H1 (cell line): ENCODE measurements at regions not wholly inside any gene's neighbourhood (a gene's known extent, or its start where the extent isn't known, plus 50 kb on each side); places are given as distances from the start of the nearest gene placed in this dataset.

Experiments
- CTCF ChIA-PET: fragments of 300-600 bp; sonication (Branson Sonifier 250); formaldehyde crosslinking; loops from one replicate; lab custom pipeline; 2021; ENCODE audit not compliant: partially characterized antibody; lab: Charles Lee
- POLR2A ChIA-PET: fragments of 300-600 bp; sonication (Branson Sonifier 250); formaldehyde crosslinking; loops from one replicate; lab custom pipeline; 2021; ENCODE audit warnings: inconsistent platforms; ENCODE audit not compliant: partially characterized antibody; lab: Charles Lee
- DNase-seq, 2 experiments: peaks; one replicate each; pipeline versions ENCODE4 v3.0.0 to v3.0.0-alpha.2; 2010 to 2022; ENCODE audit warnings: low spot score in 2 of 2, low read depth in 1 of 2, mixed read lengths in 1 of 2
- FAIRE-seq: peaks from 2 replicates; lab custom pipeline; 2011; peaks lifted over from hg19 to GRCh38; lab: Jason Lieb, UNC
- H2AFZ ChIP-seq: 2 replicates; pipeline ENCODE4 v1.8.1; 2012; ENCODE audit warnings: low read length, inconsistent platforms
- H2AK5ac ChIP-seq: 2 replicates; pipeline ENCODE4 v1.6.1; 2013; ENCODE audit warnings: low read depth, low read length
- H2BK120ac ChIP-seq: replicated peaks from 2 replicates; pipeline ENCODE3; 2013; ENCODE audit warnings: low read depth, low read length, inconsistent platforms
- H2BK12ac ChIP-seq: 2 replicates; pipeline ENCODE4 v1.6.1; 2013; ENCODE audit warnings: low read depth, low read length
- H2BK15ac ChIP-seq: 2 replicates; pipeline ENCODE4 v1.6.1; 2013; ENCODE audit warnings: low read length
- H2BK20ac ChIP-seq: 2 replicates; pipeline ENCODE4 v1.6.1; 2013; ENCODE audit warnings: low read length
- H2BK5ac ChIP-seq: 2 replicates; pipeline ENCODE4 v1.6.1; 2013; ENCODE audit warnings: low read depth, low read length
- H3K14ac ChIP-seq: 2 replicates; pipeline ENCODE4 v1.6.1; 2013; ENCODE audit warnings: inconsistent platforms; ENCODE audit not compliant: insufficient read length
- H3K18ac ChIP-seq: 2 replicates; pipeline ENCODE4 v1.6.1; 2013; ENCODE audit warnings: low read length; ENCODE audit errors: extremely low read depth
- H3K23ac ChIP-seq: 2 replicates; pipeline ENCODE4 v1.6.1; 2013; ENCODE audit warnings: inconsistent platforms; ENCODE audit not compliant: insufficient read length
- H3K23me2 ChIP-seq: 2 replicates; pipeline ENCODE4 v1.6.1; 2013; ENCODE audit warnings: low read depth, low read length
- H3K27ac ChIP-seq: 2 replicates; pipeline ENCODE4 v1.6.1; 2011; ENCODE audit warnings: low read depth, low read length, inconsistent platforms
- H3K27me3 ChIP-seq, 4 experiments: replicated peaks in 1 of 4; 1 replicate in 1 of 4; 2 replicates in 3 of 4; pipeline versions ENCODE4 v1.6.1 to v1.8.1; 2011 to 2013; ENCODE audit warnings: low read length in 3 of 4, mild to moderate bottlenecking in 3 of 4, inconsistent platforms in 2 of 4, mixed read lengths in 2 of 4, moderate library complexity in 1 of 4; ENCODE audit not compliant: control insufficient read depth in 3 of 4, insufficient read depth in 3 of 4; ENCODE audit errors: extremely low read depth in 1 of 4
- H3K36me3 ChIP-seq, 4 experiments: 2 replicates each; pipeline versions ENCODE4 v1.6.1 to v1.8.1; 2011 to 2013; ENCODE audit warnings: mild to moderate bottlenecking in 4 of 4, low read length in 3 of 4, moderate library complexity in 2 of 4, control low read depth in 1 of 4, inconsistent platforms in 1 of 4; ENCODE audit not compliant: insufficient read depth in 4 of 4, control insufficient read depth in 2 of 4
- H3K4ac ChIP-seq: replicated peaks from 2 replicates; pipeline ENCODE3; 2013; ENCODE audit warnings: low read length, low read depth, mixed read lengths, inconsistent platforms; ENCODE audit not compliant: insufficient read length
- H3K4me1 ChIP-seq, 4 experiments: replicated peaks in 1 of 4; 1 replicate in 1 of 4; 2 replicates in 3 of 4; pipeline versions ENCODE4 v1.6.1 to v1.8.1; 2011 to 2013; ENCODE audit warnings: low read length in 3 of 4, inconsistent platforms in 2 of 4, mixed read lengths in 1 of 4; ENCODE audit not compliant: insufficient read depth in 4 of 4, control insufficient read depth in 3 of 4
- H3K4me2 ChIP-seq, 2 experiments: 2 replicates each; pipeline versions ENCODE4 v1.6.1 to v1.8.1; 2011 to 2013; ENCODE audit warnings: low read depth in 2 of 2, low read length in 2 of 2, control low read depth in 1 of 2, inconsistent platforms in 1 of 2, mild to moderate bottlenecking in 1 of 2; ENCODE audit not compliant: insufficient read depth in 1 of 2
- H3K4me3 ChIP-seq, 4 experiments: fragments of 200-600, 300-600 bp in 1 of 4; sonication (generic), shearing (Covaris generic), sonication (Bioruptor Twin) in 1 of 4; 2 replicates each; pipeline versions ENCODE4 v1.5.1 to v1.8.1; 2011 to 2016; ENCODE audit warnings: low read length in 4 of 4, low read depth in 3 of 4, control low read depth in 2 of 4, inconsistent platforms in 2 of 4, mild to moderate bottlenecking in 2 of 4, mixed read lengths in 1 of 4, moderate library complexity in 1 of 4; ENCODE audit not compliant: insufficient read depth in 2 of 4; ENCODE audit errors: extremely low read depth in 1 of 4
- H3K56ac ChIP-seq: replicated peaks from 2 replicates; pipeline ENCODE3; 2013; ENCODE audit warnings: low read depth, mild to moderate bottlenecking, mixed read lengths, low read length, inconsistent platforms; ENCODE audit not compliant: insufficient read length
- H3K79me1 ChIP-seq: 2 replicates; pipeline ENCODE4 v1.6.1; 2013; ENCODE audit warnings: low read depth, low read length, control low read depth
- H3K79me2 ChIP-seq, 2 experiments: 2 replicates each; pipeline versions ENCODE4 v1.6.1 to v1.8.1; 2012 to 2013; ENCODE audit warnings: low read length in 2 of 2, mild to moderate bottlenecking in 2 of 2, inconsistent platforms in 1 of 2; ENCODE audit not compliant: insufficient read depth in 2 of 2, control insufficient read depth in 1 of 2
- H3K9ac ChIP-seq, 4 experiments: replicated peaks in 1 of 4; 1 replicate in 1 of 4; 2 replicates in 3 of 4; pipeline versions ENCODE4 v1.6.1 to v1.8.1; 2011 to 2013; ENCODE audit warnings: low read depth in 3 of 4, low read length in 3 of 4, control low read depth in 2 of 4, mild to moderate bottlenecking in 2 of 4, moderate library complexity in 2 of 4, inconsistent platforms in 1 of 4; ENCODE audit errors: extremely low read depth in 1 of 4
- H3K9me3 ChIP-seq, 2 experiments: 2 replicates each; pipeline versions ENCODE4 v1.6.1 to v1.8.1; 2012 to 2013; ENCODE audit warnings: mild to moderate bottlenecking in 2 of 2, moderate library complexity in 2 of 2, control low read depth in 1 of 2, inconsistent platforms in 1 of 2, low read depth in 1 of 2, low read length in 1 of 2, mixed read lengths in 1 of 2; ENCODE audit not compliant: insufficient read depth in 2 of 2
- H4K20me1 ChIP-seq, 2 experiments: replicated peaks in 1 of 2; 2 replicates each; pipeline versions ENCODE3 to v1.8.1; 2011 to 2013; ENCODE audit warnings: inconsistent platforms in 2 of 2, low read length in 2 of 2, mild to moderate bottlenecking in 1 of 2; ENCODE audit not compliant: insufficient read depth in 2 of 2, control insufficient read depth in 1 of 2
- H4K5ac ChIP-seq: 2 replicates; pipeline ENCODE4 v1.6.1; 2013; ENCODE audit warnings: low read length, low read depth, mixed read lengths, inconsistent platforms; ENCODE audit not compliant: insufficient read length
- H4K8ac ChIP-seq: 2 replicates; pipeline ENCODE4 v1.8.0; 2013; ENCODE audit warnings: mild to moderate bottlenecking, moderate library complexity, low read length, inconsistent platforms; ENCODE audit not compliant: insufficient read depth; ENCODE audit errors: extremely low read depth
- H4K91ac ChIP-seq: replicated peaks from 2 replicates; pipeline ENCODE3; 2013; ENCODE audit warnings: low read length, mixed read lengths, inconsistent platforms; ENCODE audit not compliant: insufficient read length
- BCL11A ChIP-seq, 2 experiments: IDR thresholded peaks; one replicate each; pipeline ENCODE4 v1.6.1; 2011; ENCODE audit warnings: low read depth in 2 of 2, low read length in 2 of 2, mild to moderate bottlenecking in 2 of 2
- CEBPB ChIP-seq: IDR thresholded peaks from 2 replicates; pipeline ENCODE4 v1.6.1; 2012; ENCODE audit warnings: low read depth, low read length
- CHD1 ChIP-seq: IDR thresholded peaks from 2 replicates; pipeline ENCODE4 v1.6.1; 2012; ENCODE audit warnings: low read depth, low read length, improper control_type of control experiment
- CHD2 ChIP-seq: IDR thresholded peaks from 2 replicates; pipeline ENCODE4 v1.6.1; 2012; ENCODE audit warnings: low read length, improper control_type of control experiment
- E2F6 ChIP-seq: IDR thresholded peaks from 2 replicates; pipeline ENCODE4 v1.6.1; 2012; ENCODE audit warnings: inconsistent platforms
- EP300 ChIP-seq, 2 experiments: IDR thresholded peaks; 1 replicate in 1 of 2; 2 replicates in 1 of 2; pipeline ENCODE4 v1.6.1; 2011 to 2012; ENCODE audit warnings: low read depth in 2 of 2, low read length in 2 of 2, mild to moderate bottlenecking in 2 of 2, borderline replicate concordance in 1 of 2, inconsistent platforms in 1 of 2, moderate library complexity in 1 of 2
- GABPA ChIP-seq: IDR thresholded peaks from 2 replicates; pipeline ENCODE4 v1.6.1; 2011; ENCODE audit warnings: mild to moderate bottlenecking, low read length, moderate library complexity, borderline replicate concordance; ENCODE audit not compliant: insufficient read depth
- NANOG ChIP-seq: IDR thresholded peaks from 2 replicates; pipeline ENCODE4 v1.6.1; 2011; ENCODE audit warnings: low read length, low read depth, mild to moderate bottlenecking, inconsistent platforms; ENCODE audit not compliant: insufficient read depth, poor library complexity, severe bottlenecking
- RXRA ChIP-seq: IDR thresholded peaks from 2 replicates; pipeline ENCODE4 v1.6.1; 2011; ENCODE audit warnings: low read depth, mild to moderate bottlenecking, low read length, moderate library complexity; ENCODE audit not compliant: insufficient read depth
- SUZ12 ChIP-seq: fragments of 200-600 bp; sonication (generic); IDR thresholded peaks from 2 replicates; pipeline ENCODE4 v1.6.1; 2012; ENCODE audit warnings: mild to moderate bottlenecking, inconsistent platforms, low read length, moderate library complexity, mixed read lengths
- TAF1 ChIP-seq: IDR thresholded peaks from 2 replicates; pipeline ENCODE4 v1.6.1; 2011; ENCODE audit warnings: mild to moderate bottlenecking, low read depth, low read length
- TAF7 ChIP-seq: optimal IDR thresholded peaks from 2 replicates; pipeline ENCODE3; 2011; ENCODE audit warnings: low read depth, mild to moderate bottlenecking, inconsistent platforms, low read length, moderate library complexity, borderline replicate concordance
- TCF12 ChIP-seq: IDR thresholded peaks from 2 replicates; pipeline ENCODE4 v1.6.1; 2011; ENCODE audit warnings: low read depth, mild to moderate bottlenecking, low read length
- WGBS, 2 experiments: shearing (Covaris generic) in 1 of 2; methylation state at CpG; one replicate each; pipeline versions ENCODE4 v1.1.6 to v1.1.7; 2013 to 2015; ENCODE audit warnings: low lambda C conversion rate in 2 of 2, mixed read lengths in 2 of 2, inconsistent platforms in 1 of 2, low coverage in 1 of 2, missing lambda C conversion rate in 1 of 2; ENCODE audit not compliant: insufficient replicate concordance in 2 of 2, insufficient coverage in 1 of 2, insufficient read length in 1 of 2; ENCODE audit errors: extremely low coverage in 1 of 2, missing lambda C conversion rate in 1 of 2; 5-methylcytosine and 5-hydroxymethylcytosine counted together
- TF ChIP-seq, protein P1 (sequence below): IDR thresholded peaks from 2 replicates; pipeline ENCODE4 v1.6.1; 2012; ENCODE audit warnings: inconsistent platforms

GRCh38 chr12:77118696-77119095, 53.3 kb upstream of the E2F7 start:
- Histone ChIP-seq H3K4me3 (no peak overlapping the region), H3K27me3 (no peaks in the 10 kb centered on the region), H3K36me3 (no peaks in the 10 kb centered on the region), H3K4me2 (no peak overlapping the region), H3K79me1 (no peaks in the 10 kb centered on the region), H3K9ac (no peak overlapping the region), H4K5ac (no peak overlapping the region), H3K79me2 (no peaks in the 10 kb centered on the region), H3K9me3 (no peaks in the 10 kb centered on the region), H2BK12ac (no peak overlapping the region), H3K27ac (no peak overlapping the region), H2AFZ (no peak overlapping the region), H2BK5ac (no peak overlapping the region), H3K4ac (no peak overlapping the region), H4K20me1 (no peaks in the 10 kb centered on the region), H3K56ac (no peak overlapping the region), H4K8ac (no peak overlapping the region), H2AK5ac (no peak overlapping the region), H3K23ac (no peak overlapping the region), H4K91ac (no peak overlapping the region), H2BK20ac (no peak overlapping the region), H3K4me1 (no peaks in the 10 kb centered on the region), H2BK15ac (no peak overlapping the region), H3K23me2 (no peaks in the 10 kb centered on the region), H3K18ac (no peak overlapping the region), H2BK120ac (no peak overlapping the region), H3K14ac (no peak overlapping the region)
- CTCF ChIA-PET: no interaction called here
- WGBS, 2 experiments: 93% methylated on average over 2 of the region's 2 CpGs; no CpG with 5 or more reads in 1 of the 2 experiments
- POLR2A ChIA-PET: no interaction called here
- DNase-seq (no peak), FAIRE-seq (no peak)
- no peak for TF ChIP-seq BCL11A (IDR thresholded peaks at IDR 0.05; ENCODE audit: low read depth in 2 of 2, low read length in 2 of 2)
- TF ChIP-seq TAF7: no peak
- no peak for TF ChIP-seq CHD1
- TF ChIP-seq NANOG: no peak
- TF ChIP-seq SUZ12: no peak
- no peak for TF ChIP-seq RXRA
- no peak for TF ChIP-seq CEBPB
- TF ChIP-seq EP300 (IDR thresholded peaks at IDR 0.05; ENCODE audit: borderline replicate concordance in 1 of 2, low read depth in 2 of 2, low read length in 2 of 2): no peak
- TF ChIP-seq, protein P1, sequence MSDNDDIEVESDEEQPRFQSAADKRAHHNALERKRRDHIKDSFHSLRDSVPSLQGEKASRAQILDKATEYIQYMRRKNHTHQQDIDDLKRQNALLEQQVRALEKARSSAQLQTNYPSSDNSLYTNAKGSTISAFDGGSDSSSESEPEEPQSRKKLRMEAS: no peak
- TF ChIP-seq E2F6: no peak
- no peak for TF ChIP-seq TCF12
- no peak for TF ChIP-seq GABPA
- no peak for TF ChIP-seq CHD2
- TF ChIP-seq TAF1: no peak
